K562 (cell line): ENCODE measurements at regions not wholly inside any gene's neighbourhood (a gene's known extent, or its start where the extent isn't known, plus 50 kb on each side); places are given as distances from the start of the nearest gene placed in this dataset.

Source experiments
- ATAC-seq: fragments of 200-7000 bp; cut with Tn5 transposase; 3 replicates; pipeline ENCODE4 v1.9.1; 2020; ENCODE audit warnings: moderate library complexity
- BruUV-seq: library from RNA; stranded (reverse); fragments of 400-500 nt; replicated peaks from 2 replicates; lab custom pipeline; 2021; lab: Mats Ljungman, UMichigan
- CTCF ChIA-PET: fragments of 300-600 bp; formaldehyde crosslinking; extraction: SDS; loops from one replicate; lab custom pipeline; 2021; ENCODE audit warnings: low intra/inter-chr PET ratio; lab: Yijun Ruan, JAX
- POLR2A ChIA-PET: fragments of 300-600, 350-650 bp; sonication (Branson Sonifier 250); formaldehyde crosslinking; extraction: SDS; loops from one replicate; lab custom pipeline; 2021; ENCODE audit warnings: antibody characterized with exemption, inconsistent platforms; lab: Yijun Ruan, JAX
- DNase-seq, 4 experiments: peaks; one replicate each; pipeline versions ENCODE4 v3.0.0 to v3.0.0-alpha.2; 2011 to 2018; ENCODE audit warnings: low spot score in 3 of 4, mixed read lengths in 3 of 4; ENCODE audit errors: extremely low read depth in 1 of 4
- FAIRE-seq: peaks from 2 replicates; lab custom pipeline; 2011; peaks lifted over from hg19 to GRCh38; lab: Jason Lieb, UNC
- H2AFZ ChIP-seq: 2 replicates; pipeline ENCODE4 v1.6.0; 2011; ENCODE audit warnings: low read depth, low read length, control low read depth, inconsistent platforms
- H3K27ac ChIP-seq: fragments of 200-600 bp; 3 replicates; pipeline ENCODE4 v1.8.0; 2011; ENCODE audit warnings: low read depth, mild to moderate bottlenecking, control low read depth, inconsistent platforms, low read length, moderate library complexity, mixed read lengths; ENCODE audit errors: extremely low read depth
- H3K27me3 ChIP-seq, 2 experiments: fragments of 300-600 bp in 1 of 2; 2 replicates in 1 of 2; 3 replicates in 1 of 2; pipeline versions ENCODE4 v1.6.0 to v1.8.0; 2011; ENCODE audit warnings: inconsistent platforms in 2 of 2, low read length in 2 of 2, mild to moderate bottlenecking in 1 of 2, mixed read lengths in 1 of 2, moderate library complexity in 1 of 2; ENCODE audit not compliant: control insufficient read depth in 2 of 2, insufficient read depth in 2 of 2
- H3K36me3 ChIP-seq: fragments of 300-600 bp; 3 replicates; pipeline ENCODE4 v1.8.0; 2011; ENCODE audit warnings: mild to moderate bottlenecking, low read length, inconsistent platforms; ENCODE audit not compliant: control insufficient read depth, insufficient read depth
- H3K4me1 ChIP-seq, 2 experiments: fragments of 200-600 bp in 1 of 2; replicated peaks in 1 of 2; 2 replicates in 1 of 2; 3 replicates in 1 of 2; pipeline versions ENCODE4 v1.5.1 to v1.8.0; 2011; ENCODE audit warnings: inconsistent platforms in 2 of 2, low read length in 2 of 2, mild to moderate bottlenecking in 1 of 2, mixed read lengths in 1 of 2, moderate library complexity in 1 of 2; ENCODE audit not compliant: control insufficient read depth in 2 of 2, insufficient read depth in 2 of 2
- H3K4me2 ChIP-seq: 2 replicates; pipeline ENCODE4 v1.6.1; 2011; ENCODE audit warnings: low read length, control low read depth, inconsistent platforms, mixed read lengths; ENCODE audit not compliant: insufficient read depth
- H3K4me3 ChIP-seq: fragments of 200-600 bp; sonication (generic), shearing (Covaris generic); 2 replicates; pipeline ENCODE4 v1.5.1; 2016; ENCODE audit warnings: control low read depth, inconsistent platforms
- H3K79me2 ChIP-seq: fragments of 200-600 bp; 3 replicates; pipeline ENCODE4 v1.8.0; 2011; ENCODE audit warnings: low read length, inconsistent platforms; ENCODE audit not compliant: control insufficient read depth, insufficient read depth
- H3K9ac ChIP-seq, 2 experiments: 2 replicates each; pipeline versions ENCODE4 v1.6.0 to v1.6.1; 2011; ENCODE audit warnings: low read depth in 2 of 2, low read length in 2 of 2, control low read depth in 1 of 2, inconsistent platforms in 1 of 2, mild to moderate bottlenecking in 1 of 2, mixed read lengths in 1 of 2; ENCODE audit not compliant: insufficient read depth in 1 of 2
- H3K9me1 ChIP-seq: one replicate; pipeline ENCODE4 v1.6.0; 2011; ENCODE audit warnings: inconsistent platforms, mild to moderate bottlenecking, low read length, moderate library complexity; ENCODE audit not compliant: control insufficient read depth, insufficient read depth
- H3K9me3 ChIP-seq: replicated peaks from 2 replicates; pipeline ENCODE4 v1.5.1; 2011; ENCODE audit warnings: low read depth, low read length, inconsistent platforms; ENCODE audit not compliant: control insufficient read depth, insufficient read depth
- H4K20me1 ChIP-seq: replicated peaks from 2 replicates; pipeline ENCODE4 v1.6.1; 2011; ENCODE audit warnings: low read length, inconsistent platforms, mixed read lengths; ENCODE audit not compliant: control insufficient read depth, insufficient read depth
- ADNP ChIP-seq: fragments of 200-800 bp; sonication (Bioruptor generic); IDR thresholded peaks from 2 replicates; pipeline ENCODE4 v1.6.1; 2016; ENCODE audit warnings: missing genetic modification characterization, missing compliant biosample characterization
- BRF2 ChIP-seq: IDR thresholded peaks from 3 replicates; pipeline ENCODE4 v1.6.1; 2011; ENCODE audit warnings: borderline replicate concordance, mild to moderate bottlenecking; ENCODE audit not compliant: insufficient read length, insufficient read depth
- ELK3 ChIP-seq: fragments of 450-650 bp; formaldehyde crosslinking; IDR thresholded peaks from 2 replicates; pipeline ENCODE4 v1.4.0; 2020; ENCODE audit warnings: mild to moderate bottlenecking
- MEIS2 ChIP-seq: fragments of 450-650 bp; IDR thresholded peaks from 2 replicates; pipeline ENCODE4 v1.6.1; 2014; ENCODE audit warnings: mild to moderate bottlenecking; ENCODE audit not compliant: partially characterized antibody
- ZNF143 ChIP-seq: sonication (generic); formaldehyde crosslinking; IDR thresholded peaks from 2 replicates; pipeline ENCODE4 v1.9.0; 2022; ENCODE audit warnings: mild to moderate bottlenecking, missing genetic modification reagents
- ZNF780A ChIP-seq: fragments of 250-450 bp; sonication (Bioruptor Pico); IDR thresholded peaks from 2 replicates; pipeline ENCODE4 v1.5.0; 2021; ENCODE audit warnings: mild to moderate bottlenecking
- WGBS: fragments of 100-300 bp; shearing (Covaris generic); methylation state at CpG from one replicate; pipeline ENCODE4 v1.1.6; 2016; ENCODE audit warnings: low coverage, mixed read lengths; ENCODE audit not compliant: insufficient coverage; ENCODE audit errors: missing lambda C conversion rate; 5-methylcytosine and 5-hydroxymethylcytosine counted together
- in situ Hi-C: fragments of 300-500 bp; cut with MboI; formaldehyde crosslinking; loops from 4 replicates; pipeline ENCODE4 v1.15.0; 2018; ENCODE audit warnings: inconsistent platforms, mixed read lengths
- intact Hi-C: fragments of 100-400 bp; cut with micrococcal nuclease; formaldehyde crosslinking; loops from 2 replicates; pipeline ENCODE4 v1.14.2; 2022
- TF ChIP-seq, protein P1 (sequence below): IDR thresholded peaks from 2 replicates; pipeline ENCODE4 v1.6.1; 2016; ENCODE audit warnings: missing genetic modification characterization, missing compliant biosample characterization
- TF ChIP-seq, protein P2 (sequence below): fragments of 200-600 bp; sonication (generic); IDR thresholded peaks from one replicate; pipeline ENCODE4 v1.6.1; 2012; ENCODE audit warnings: mild to moderate bottlenecking, low read depth, low read length, inconsistent platforms

GRCh38 chr20:60867589-60867988 is 384.5 kb upstream of the CDH4 start:
- ChIA-PET CTCF (no interaction called here), POLR2A (no interaction called here)
- no peaks in the 10 kb centered on the region for H3K36me3 ChIP-seq
- DNase-seq (no peak), FAIRE-seq (no peak), ATAC-seq (no peak)
- no peak overlapping the region for H3K4me3 ChIP-seq
- no peak overlapping the region for H2AFZ ChIP-seq
- in situ Hi-C loops (no loop called here), intact Hi-C loops (no loop called here)
- no peak overlapping the region for H3K4me2 ChIP-seq
- no TSS peak for BruUV-seq
- H3K9me1 ChIP-seq: no peaks in the 10 kb centered on the region
- no peak overlapping the region for H3K27ac ChIP-seq
- no peaks in the 10 kb centered on the region for H4K20me1 ChIP-seq
- WGBS: 2% methylated on average over 3 of the region's 3 CpGs
- no peaks in the 10 kb centered on the region for H3K79me2 ChIP-seq
- H3K27me3 ChIP-seq: peaks cover 0 to 7% of the 10 kb centered on the region in 2 experiments; a peak in 2 of 5 replicates
- no peak overlapping the region for H3K9ac ChIP-seq
- H3K9me3 ChIP-seq: no peaks in the 10 kb centered on the region
- H3K4me1 ChIP-seq: no peaks in the 10 kb centered on the region
- TF ChIP-seq BRF2: no peak
- TF ChIP-seq ADNP: no peak
- TF ChIP-seq, protein P1, sequence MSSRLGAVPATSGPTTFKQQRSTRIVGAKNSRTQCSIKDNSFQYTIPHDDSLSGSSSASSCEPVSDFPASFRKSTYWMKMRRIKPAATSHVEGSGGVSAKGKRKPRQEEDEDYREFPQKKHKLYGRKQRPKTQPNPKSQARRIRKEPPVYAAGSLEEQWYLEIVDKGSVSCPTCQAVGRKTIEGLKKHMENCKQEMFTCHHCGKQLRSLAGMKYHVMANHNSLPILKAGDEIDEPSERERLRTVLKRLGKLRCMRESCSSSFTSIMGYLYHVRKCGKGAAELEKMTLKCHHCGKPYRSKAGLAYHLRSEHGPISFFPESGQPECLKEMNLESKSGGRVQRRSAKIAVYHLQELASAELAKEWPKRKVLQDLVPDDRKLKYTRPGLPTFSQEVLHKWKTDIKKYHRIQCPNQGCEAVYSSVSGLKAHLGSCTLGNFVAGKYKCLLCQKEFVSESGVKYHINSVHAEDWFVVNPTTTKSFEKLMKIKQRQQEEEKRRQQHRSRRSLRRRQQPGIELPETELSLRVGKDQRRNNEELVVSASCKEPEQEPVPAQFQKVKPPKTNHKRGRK (tag): no peak
- TF ChIP-seq, protein P2, sequence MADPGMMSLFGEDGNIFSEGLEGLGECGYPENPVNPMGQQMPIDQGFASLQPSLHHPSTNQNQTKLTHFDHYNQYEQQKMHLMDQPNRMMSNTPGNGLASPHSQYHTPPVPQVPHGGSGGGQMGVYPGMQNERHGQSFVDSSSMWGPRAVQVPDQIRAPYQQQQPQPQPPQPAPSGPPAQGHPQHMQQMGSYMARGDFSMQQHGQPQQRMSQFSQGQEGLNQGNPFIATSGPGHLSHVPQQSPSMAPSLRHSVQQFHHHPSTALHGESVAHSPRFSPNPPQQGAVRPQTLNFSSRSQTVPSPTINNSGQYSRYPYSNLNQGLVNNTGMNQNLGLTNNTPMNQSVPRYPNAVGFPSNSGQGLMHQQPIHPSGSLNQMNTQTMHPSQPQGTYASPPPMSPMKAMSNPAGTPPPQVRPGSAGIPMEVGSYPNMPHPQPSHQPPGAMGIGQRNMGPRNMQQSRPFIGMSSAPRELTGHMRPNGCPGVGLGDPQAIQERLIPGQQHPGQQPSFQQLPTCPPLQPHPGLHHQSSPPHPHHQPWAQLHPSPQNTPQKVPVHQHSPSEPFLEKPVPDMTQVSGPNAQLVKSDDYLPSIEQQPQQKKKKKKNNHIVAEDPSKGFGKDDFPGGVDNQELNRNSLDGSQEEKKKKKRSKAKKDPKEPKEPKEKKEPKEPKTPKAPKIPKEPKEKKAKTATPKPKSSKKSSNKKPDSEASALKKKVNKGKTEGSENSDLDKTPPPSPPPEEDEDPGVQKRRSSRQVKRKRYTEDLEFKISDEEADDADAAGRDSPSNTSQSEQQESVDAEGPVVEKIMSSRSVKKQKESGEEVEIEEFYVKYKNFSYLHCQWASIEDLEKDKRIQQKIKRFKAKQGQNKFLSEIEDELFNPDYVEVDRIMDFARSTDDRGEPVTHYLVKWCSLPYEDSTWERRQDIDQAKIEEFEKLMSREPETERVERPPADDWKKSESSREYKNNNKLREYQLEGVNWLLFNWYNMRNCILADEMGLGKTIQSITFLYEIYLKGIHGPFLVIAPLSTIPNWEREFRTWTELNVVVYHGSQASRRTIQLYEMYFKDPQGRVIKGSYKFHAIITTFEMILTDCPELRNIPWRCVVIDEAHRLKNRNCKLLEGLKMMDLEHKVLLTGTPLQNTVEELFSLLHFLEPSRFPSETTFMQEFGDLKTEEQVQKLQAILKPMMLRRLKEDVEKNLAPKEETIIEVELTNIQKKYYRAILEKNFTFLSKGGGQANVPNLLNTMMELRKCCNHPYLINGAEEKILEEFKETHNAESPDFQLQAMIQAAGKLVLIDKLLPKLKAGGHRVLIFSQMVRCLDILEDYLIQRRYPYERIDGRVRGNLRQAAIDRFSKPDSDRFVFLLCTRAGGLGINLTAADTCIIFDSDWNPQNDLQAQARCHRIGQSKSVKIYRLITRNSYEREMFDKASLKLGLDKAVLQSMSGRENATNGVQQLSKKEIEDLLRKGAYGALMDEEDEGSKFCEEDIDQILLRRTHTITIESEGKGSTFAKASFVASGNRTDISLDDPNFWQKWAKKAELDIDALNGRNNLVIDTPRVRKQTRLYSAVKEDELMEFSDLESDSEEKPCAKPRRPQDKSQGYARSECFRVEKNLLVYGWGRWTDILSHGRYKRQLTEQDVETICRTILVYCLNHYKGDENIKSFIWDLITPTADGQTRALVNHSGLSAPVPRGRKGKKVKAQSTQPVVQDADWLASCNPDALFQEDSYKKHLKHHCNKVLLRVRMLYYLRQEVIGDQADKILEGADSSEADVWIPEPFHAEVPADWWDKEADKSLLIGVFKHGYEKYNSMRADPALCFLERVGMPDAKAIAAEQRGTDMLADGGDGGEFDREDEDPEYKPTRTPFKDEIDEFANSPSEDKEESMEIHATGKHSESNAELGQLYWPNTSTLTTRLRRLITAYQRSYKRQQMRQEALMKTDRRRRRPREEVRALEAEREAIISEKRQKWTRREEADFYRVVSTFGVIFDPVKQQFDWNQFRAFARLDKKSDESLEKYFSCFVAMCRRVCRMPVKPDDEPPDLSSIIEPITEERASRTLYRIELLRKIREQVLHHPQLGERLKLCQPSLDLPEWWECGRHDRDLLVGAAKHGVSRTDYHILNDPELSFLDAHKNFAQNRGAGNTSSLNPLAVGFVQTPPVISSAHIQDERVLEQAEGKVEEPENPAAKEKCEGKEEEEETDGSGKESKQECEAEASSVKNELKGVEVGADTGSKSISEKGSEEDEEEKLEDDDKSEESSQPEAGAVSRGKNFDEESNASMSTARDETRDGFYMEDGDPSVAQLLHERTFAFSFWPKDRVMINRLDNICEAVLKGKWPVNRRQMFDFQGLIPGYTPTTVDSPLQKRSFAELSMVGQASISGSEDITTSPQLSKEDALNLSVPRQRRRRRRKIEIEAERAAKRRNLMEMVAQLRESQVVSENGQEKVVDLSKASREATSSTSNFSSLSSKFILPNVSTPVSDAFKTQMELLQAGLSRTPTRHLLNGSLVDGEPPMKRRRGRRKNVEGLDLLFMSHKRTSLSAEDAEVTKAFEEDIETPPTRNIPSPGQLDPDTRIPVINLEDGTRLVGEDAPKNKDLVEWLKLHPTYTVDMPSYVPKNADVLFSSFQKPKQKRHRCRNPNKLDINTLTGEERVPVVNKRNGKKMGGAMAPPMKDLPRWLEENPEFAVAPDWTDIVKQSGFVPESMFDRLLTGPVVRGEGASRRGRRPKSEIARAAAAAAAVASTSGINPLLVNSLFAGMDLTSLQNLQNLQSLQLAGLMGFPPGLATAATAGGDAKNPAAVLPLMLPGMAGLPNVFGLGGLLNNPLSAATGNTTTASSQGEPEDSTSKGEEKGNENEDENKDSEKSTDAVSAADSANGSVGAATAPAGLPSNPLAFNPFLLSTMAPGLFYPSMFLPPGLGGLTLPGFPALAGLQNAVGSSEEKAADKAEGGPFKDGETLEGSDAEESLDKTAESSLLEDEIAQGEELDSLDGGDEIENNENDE: no peak
- no peak for TF ChIP-seq ZNF143 (CRISPR knock-in tag)
- TF ChIP-seq ELK3 (CRISPR knock-in tag): no peak
- TF ChIP-seq ZNF780A (CRISPR knock-in tag): no peak
- no peak for TF ChIP-seq MEIS2
